DND-41 (cell line): ENCODE measurements at regions not wholly inside any gene's neighbourhood (a gene's known extent, or its start where the extent isn't known, plus 50 kb on each side); places are given as distances from the start of the nearest gene placed in this dataset.

ENCODE experiments used
- ATAC-seq: fragments of 200-7000 bp; cut with Tn5 transposase; 3 replicates; pipeline ENCODE4 v1.9.1; 2021; ENCODE audit warnings: low read depth; ENCODE audit not compliant: insufficient read depth
- DNase-seq: peaks from one replicate; pipeline ENCODE4 v3.0.0-alpha.2; 2020
- H2AFZ ChIP-seq: 2 replicates; pipeline ENCODE4 v1.6.0; 2012; ENCODE audit warnings: low read depth, low read length
- H3K27ac ChIP-seq: 2 replicates; pipeline ENCODE4 v1.5.1; 2012; ENCODE audit warnings: low read length, inconsistent platforms
- H3K27me3 ChIP-seq: fragments of 200-600 bp; sonication (generic); 2 replicates; pipeline ENCODE4 v1.6.0; 2012; ENCODE audit warnings: low read length, mild to moderate bottlenecking, inconsistent platforms; ENCODE audit not compliant: insufficient read depth, poor library complexity
- H3K36me3 ChIP-seq: 2 replicates; pipeline ENCODE4 v1.5.1; 2012; ENCODE audit warnings: low read length, inconsistent platforms; ENCODE audit not compliant: insufficient read depth
- H3K4me1 ChIP-seq: 2 replicates; pipeline ENCODE4 v1.5.1; 2012; ENCODE audit warnings: mild to moderate bottlenecking, low read length; ENCODE audit not compliant: insufficient read depth
- H3K4me2 ChIP-seq: 2 replicates; pipeline ENCODE4 v1.6.0; 2012; ENCODE audit warnings: mild to moderate bottlenecking, moderate library complexity, low read length, inconsistent platforms; ENCODE audit not compliant: insufficient read depth
- H3K4me3 ChIP-seq, 2 experiments: fragments of 200-600 bp in 1 of 2; shearing (Covaris generic) in 1 of 2; 2 replicates each; pipeline ENCODE4 v1.5.1; 2012 to 2016; ENCODE audit warnings: inconsistent platforms in 2 of 2, low read length in 2 of 2, mild to moderate bottlenecking in 2 of 2, low read depth in 1 of 2, moderate library complexity in 1 of 2
- H3K79me2 ChIP-seq: 2 replicates; pipeline ENCODE4 v1.6.0; 2012; ENCODE audit warnings: low read length, inconsistent platforms; ENCODE audit not compliant: insufficient read depth
- H3K9ac ChIP-seq: 2 replicates; pipeline ENCODE4 v1.6.0; 2012; ENCODE audit warnings: low read depth, mild to moderate bottlenecking, inconsistent platforms, low read length, moderate library complexity
- H3K9me3 ChIP-seq: 2 replicates; pipeline ENCODE4 v1.5.1; 2012; ENCODE audit warnings: low read length, moderate library complexity, mild to moderate bottlenecking, inconsistent platforms; ENCODE audit not compliant: insufficient read depth, severe bottlenecking
- H4K20me1 ChIP-seq: 2 replicates; pipeline ENCODE4 v1.6.0; 2012; ENCODE audit warnings: low read length; ENCODE audit not compliant: insufficient read depth
- EZH2 ChIP-seq: IDR thresholded peaks from 3 replicates; pipeline ENCODE4 v1.6.1; 2012; ENCODE audit warnings: borderline replicate concordance, low read depth, mild to moderate bottlenecking, moderate library complexity, low read length, inconsistent platforms; ENCODE audit not compliant: severe bottlenecking
- TF ChIP-seq, protein P1 (sequence below): IDR thresholded peaks from 2 replicates; pipeline ENCODE4 v1.5.1; 2012; ENCODE audit warnings: borderline replicate concordance, low read length, moderate library complexity, mild to moderate bottlenecking; ENCODE audit not compliant: poor library complexity, severe bottlenecking; ENCODE audit errors: extremely low read depth

DNA sequence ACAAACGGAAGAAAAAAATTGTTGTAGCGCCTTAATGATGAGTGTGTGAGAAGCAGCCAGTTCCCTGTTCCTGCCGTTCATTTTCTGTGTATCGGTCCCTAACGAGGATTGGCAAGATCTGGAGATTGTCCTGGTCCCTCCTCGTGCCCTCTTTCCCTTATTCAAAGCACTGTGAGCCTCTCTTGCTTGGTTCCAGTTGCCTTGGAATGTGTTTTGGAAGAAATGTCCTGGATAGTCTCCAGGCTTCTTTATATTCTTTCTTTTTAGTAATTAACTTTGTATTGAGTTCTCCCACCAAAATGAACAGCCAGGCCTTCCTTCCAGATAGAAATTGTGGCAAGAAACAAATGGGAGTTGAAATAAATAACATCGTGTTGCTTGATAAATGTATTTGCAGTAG is 348.3 kb downstream of the CDH26 start:
- Histone ChIP-seq H3K4me3 (no peak overlapping the region), H3K27me3 (no peaks in the 10 kb centered on the region), H3K4me2 (no peak overlapping the region), H2AFZ (no peak overlapping the region), H4K20me1 (peaks cover 19% of the 10 kb centered on the region), H3K9me3 (no peaks in the 10 kb centered on the region), H3K27ac (no peak overlapping the region), H3K79me2 (peaks cover 70% of the 10 kb centered on the region), H3K9ac (no peak overlapping the region), H3K4me1 (no peaks in the 10 kb centered on the region), H3K36me3 (peaks cover 88% of the 10 kb centered on the region)
- TF ChIP-seq, protein P1, sequence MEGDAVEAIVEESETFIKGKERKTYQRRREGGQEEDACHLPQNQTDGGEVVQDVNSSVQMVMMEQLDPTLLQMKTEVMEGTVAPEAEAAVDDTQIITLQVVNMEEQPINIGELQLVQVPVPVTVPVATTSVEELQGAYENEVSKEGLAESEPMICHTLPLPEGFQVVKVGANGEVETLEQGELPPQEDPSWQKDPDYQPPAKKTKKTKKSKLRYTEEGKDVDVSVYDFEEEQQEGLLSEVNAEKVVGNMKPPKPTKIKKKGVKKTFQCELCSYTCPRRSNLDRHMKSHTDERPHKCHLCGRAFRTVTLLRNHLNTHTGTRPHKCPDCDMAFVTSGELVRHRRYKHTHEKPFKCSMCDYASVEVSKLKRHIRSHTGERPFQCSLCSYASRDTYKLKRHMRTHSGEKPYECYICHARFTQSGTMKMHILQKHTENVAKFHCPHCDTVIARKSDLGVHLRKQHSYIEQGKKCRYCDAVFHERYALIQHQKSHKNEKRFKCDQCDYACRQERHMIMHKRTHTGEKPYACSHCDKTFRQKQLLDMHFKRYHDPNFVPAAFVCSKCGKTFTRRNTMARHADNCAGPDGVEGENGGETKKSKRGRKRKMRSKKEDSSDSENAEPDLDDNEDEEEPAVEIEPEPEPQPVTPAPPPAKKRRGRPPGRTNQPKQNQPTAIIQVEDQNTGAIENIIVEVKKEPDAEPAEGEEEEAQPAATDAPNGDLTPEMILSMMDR, result no peak
- no peak for TF ChIP-seq EZH2
- DNase-seq (no peak), ATAC-seq (no peak)

DNA sequence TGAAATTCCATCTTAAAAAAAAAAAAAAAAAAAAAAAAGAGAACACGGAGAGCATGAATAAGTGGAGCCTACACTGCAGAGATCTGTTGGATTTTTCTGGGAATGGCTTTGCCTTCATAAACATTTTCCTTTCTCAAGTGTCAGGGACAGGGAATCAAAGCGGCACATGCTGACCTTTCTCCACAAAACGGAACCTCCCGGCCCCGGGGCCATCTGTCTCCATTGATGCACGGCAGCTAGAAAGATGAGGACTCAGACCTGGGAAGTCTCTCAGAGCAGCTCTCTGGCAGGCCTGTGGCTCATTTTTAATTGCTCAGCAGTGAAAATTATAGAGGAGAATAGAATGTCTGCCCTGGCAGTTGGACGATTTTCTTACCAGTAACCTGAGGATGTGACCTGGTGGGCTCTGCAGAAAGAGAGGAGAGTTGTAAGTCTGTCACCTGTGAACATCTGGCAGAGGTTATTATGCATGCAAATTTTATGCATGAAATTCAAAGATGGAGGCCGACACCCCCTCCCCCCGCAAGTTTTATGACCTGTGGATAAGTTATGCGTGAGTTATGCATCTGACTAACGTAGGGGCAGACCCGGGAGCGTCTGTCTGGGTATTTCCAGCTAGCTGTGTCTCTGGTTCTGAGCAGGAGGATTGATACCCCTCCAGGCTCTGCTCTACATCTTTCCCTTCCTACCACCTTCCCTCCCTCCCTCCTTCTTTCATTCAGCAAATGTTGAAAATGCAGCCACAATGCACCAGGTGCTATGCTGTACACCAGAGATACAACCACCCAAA is 352.5 kb downstream of the CDH26 start:
- DNase-seq (no peak), ATAC-seq (no peak)
- H3K4me3 ChIP-seq, result no peak overlapping the region
- TF ChIP-seq EZH2, result no peak
- TF ChIP-seq, protein P1, result no peak
- no peak overlapping the region for H2AFZ ChIP-seq
- H3K79me2 ChIP-seq, result peaks cover 59% of the 10 kb centered on the region
- no peak overlapping the region for H3K4me2 ChIP-seq
- H3K36me3 ChIP-seq, result peaks cover 94% of the 10 kb centered on the region
- peaks cover 24% of the 10 kb centered on the region for H4K20me1 ChIP-seq
- H3K9ac ChIP-seq, result no peak overlapping the region
- H3K4me1 ChIP-seq, result no peaks in the 10 kb centered on the region
- no peaks in the 10 kb centered on the region for H3K27me3 ChIP-seq
- no peak overlapping the region for H3K27ac ChIP-seq
- no peaks in the 10 kb centered on the region for H3K9me3 ChIP-seq

- no peak for ATAC-seq
- Histone ChIP-seq H3K4me3 (no peak overlapping the region), H2AFZ (no peak overlapping the region), H4K20me1 (peaks cover 36% of the 10 kb centered on the region), H3K9ac (no peak overlapping the region), H3K27ac (no peak overlapping the region; the same call in 1 of the 2 replicates), H3K36me3 (peaks cover 95% of the 10 kb centered on the region), H3K79me2 (peaks cover 73% of the 10 kb centered on the region), H3K27me3 (no peaks in the 10 kb centered on the region), H3K4me1 (peaks cover 4% of the 10 kb centered on the region; the same call in 1 of the 2 replicates), H3K4me2 (no peak overlapping the region), H3K9me3 (no peaks in the 10 kb centered on the region)
- no peak for TF ChIP-seq EZH2
- TF ChIP-seq, protein P1, result no peak
- no peak for DNase-seq
Observed at GRCh38 chr20:60313191-60313590, 355.0 kb downstream of the CDH26 start.
